ENCODE measurements at regions not wholly inside any gene's neighbourhood (a gene's known extent, or its start where the extent isn't known, plus 50 kb on each side); places are given as distances from the start of the nearest gene placed in this dataset.

DNA sequence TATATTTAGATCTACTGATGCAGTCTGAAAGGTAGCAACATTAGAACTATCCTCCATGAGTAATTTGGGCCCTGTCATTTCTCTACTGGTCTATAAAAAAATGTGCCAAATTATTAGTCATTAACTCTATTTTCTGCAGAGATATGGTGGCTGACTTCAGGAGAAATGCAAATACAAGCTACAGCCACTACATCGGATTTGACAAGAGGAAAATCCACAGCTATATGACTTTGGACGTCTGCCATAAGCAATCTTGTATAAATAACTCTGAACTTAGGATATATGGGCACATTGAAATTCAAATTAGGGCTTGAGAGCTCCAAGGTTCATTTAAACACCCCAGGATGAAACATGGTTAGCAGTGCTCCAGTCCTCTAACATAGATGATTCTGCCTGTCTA is 983.0 kb upstream of the LRFN5 start:
- Histone ChIP-seq H2AK5ac (ENCODE audit: low read length) (no peak overlapping the region), H3K9ac (ENCODE audit: low read length) (no peak overlapping the region), H2BK12ac (ENCODE audit: low read length) (no peak overlapping the region), H3K79me1 (ENCODE audit: low read length) (no peaks in the 10 kb centered on the region), H3K27me3 (ENCODE audit: insufficient read depth, low read length) (no peaks in the 10 kb centered on the region), H3K4me2 (ENCODE audit: low read length) (no peak overlapping the region), H3K27ac (ENCODE audit: low read depth, low read length) (no peak overlapping the region), H4K91ac (ENCODE audit: low read depth, low read length) (no peak overlapping the region), H4K8ac (ENCODE audit: low read depth, low read length) (no peak overlapping the region), H2BK120ac (ENCODE audit: insufficient read depth, low read length, poor library complexity) (no peak overlapping the region), H2AFZ (ENCODE audit: insufficient read depth, low read length, poor library complexity) (no peak overlapping the region), H2BK5ac (ENCODE audit: low read depth, low read length, poor library complexity) (no peak overlapping the region), H3K4ac (ENCODE audit: low read depth, low read length) (no peak overlapping the region), H3K4me3 (ENCODE audit: low read depth, low read length) (no peak overlapping the region), H3K23ac (ENCODE audit: low read length) (no peak overlapping the region), H3K79me2 (ENCODE audit: control insufficient read depth, insufficient read depth, low read length, poor library complexity) (no peaks in the 10 kb centered on the region), H3K36me3 (ENCODE audit: control insufficient read depth in 1 of 2, insufficient read depth in 2 of 2, low read length in 2 of 2) (no peaks in the 10 kb centered on the region), H3K14ac (ENCODE audit: low read length) (no peak overlapping the region), H4K12ac (ENCODE audit: low read depth, low read length) (no peak overlapping the region), H3K18ac (ENCODE audit: low read length) (no peak overlapping the region), H3K4me1 (ENCODE audit: control insufficient read depth in 1 of 2, insufficient read depth in 2 of 2, low read length in 2 of 2) (no peaks in the 10 kb centered on the region), H3K9me3 (ENCODE audit: insufficient read depth, low read depth, low read length) (no peaks in the 10 kb centered on the region)
- no peak for DNase-seq
- WGBS (ENCODE audit: extremely low coverage, insufficient coverage, insufficient read length) = no CpG with 5 or more reads among the region's 2 CpGs

DNA sequence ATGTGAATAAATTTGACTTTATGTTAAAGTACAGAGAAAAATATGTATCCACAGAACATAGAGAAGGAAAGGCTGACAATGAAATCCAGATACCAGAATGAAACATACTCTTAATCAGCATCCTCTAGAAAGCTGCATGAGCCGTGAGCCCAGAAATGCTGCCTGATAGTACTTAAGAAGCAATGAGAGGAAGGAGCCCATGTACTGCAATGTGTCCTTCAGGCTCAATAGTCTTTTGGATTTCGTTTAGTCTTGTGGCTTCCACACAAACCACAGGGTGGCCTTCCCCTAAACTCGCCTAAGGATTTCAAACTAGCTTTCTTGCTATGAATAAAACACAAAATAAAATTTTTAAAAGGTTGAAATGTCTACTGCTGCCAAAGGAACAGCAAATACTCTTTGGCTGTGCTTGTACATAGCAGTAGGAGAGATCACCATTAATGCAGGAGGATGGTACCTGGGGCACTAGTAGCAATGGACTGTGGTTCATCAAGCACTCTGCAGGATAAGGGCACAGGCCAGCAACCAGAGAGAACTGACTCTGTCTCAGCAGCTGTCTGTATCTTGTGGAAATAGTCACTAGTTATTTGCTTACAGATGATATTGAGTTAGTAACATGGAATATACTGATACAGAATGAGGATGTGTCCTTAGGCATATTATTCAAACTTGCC is 988.3 kb upstream of the LRFN5 start:
- no peak overlapping the region for H3K4ac ChIP-seq (ENCODE audit: low read depth, low read length)
- no peak overlapping the region for H2BK5ac ChIP-seq (ENCODE audit: low read depth, low read length, poor library complexity)
- no peak overlapping the region for H2BK120ac ChIP-seq (ENCODE audit: insufficient read depth, low read length, poor library complexity)
- no peaks in the 10 kb centered on the region for H3K4me1 ChIP-seq (ENCODE audit: control insufficient read depth in 1 of 2, insufficient read depth in 2 of 2, low read length in 2 of 2)
- H4K12ac ChIP-seq (ENCODE audit: low read depth, low read length) = no peak overlapping the region
- H3K4me3 ChIP-seq (ENCODE audit: low read depth, low read length) = no peak overlapping the region
- no peak overlapping the region for H4K8ac ChIP-seq (ENCODE audit: low read depth, low read length)
- no peaks in the 10 kb centered on the region for H3K9me3 ChIP-seq (ENCODE audit: insufficient read depth, low read depth, low read length)
- no peak overlapping the region for H3K4me2 ChIP-seq (ENCODE audit: low read length)
- no peaks in the 10 kb centered on the region for H3K79me2 ChIP-seq (ENCODE audit: control insufficient read depth, insufficient read depth, low read length, poor library complexity)
- H3K14ac ChIP-seq (ENCODE audit: low read length) = no peak overlapping the region
- H4K91ac ChIP-seq (ENCODE audit: low read depth, low read length) = no peak overlapping the region
- H3K79me1 ChIP-seq (ENCODE audit: low read length) = no peaks in the 10 kb centered on the region
- H3K23ac ChIP-seq (ENCODE audit: low read length) = no peak overlapping the region
- H2BK12ac ChIP-seq (ENCODE audit: low read length) = no peak overlapping the region
- no peak for DNase-seq
- H3K18ac ChIP-seq (ENCODE audit: low read length) = no peak overlapping the region
- H2AK5ac ChIP-seq (ENCODE audit: low read length) = no peak overlapping the region
- H3K9ac ChIP-seq (ENCODE audit: low read length) = no peak overlapping the region
- no peaks in the 10 kb centered on the region for H3K27me3 ChIP-seq (ENCODE audit: insufficient read depth, low read length)
- H2AFZ ChIP-seq (ENCODE audit: insufficient read depth, low read length, poor library complexity) = no peak overlapping the region
- no peak overlapping the region for H3K27ac ChIP-seq (ENCODE audit: low read depth, low read length)
- no CpG with 5 or more reads among the region's 3 CpGs for WGBS (ENCODE audit: extremely low coverage, insufficient coverage, insufficient read length)
- no peaks in the 10 kb centered on the region for H3K36me3 ChIP-seq (ENCODE audit: control insufficient read depth in 1 of 2, insufficient read depth in 2 of 2, low read length in 2 of 2)

DNA sequence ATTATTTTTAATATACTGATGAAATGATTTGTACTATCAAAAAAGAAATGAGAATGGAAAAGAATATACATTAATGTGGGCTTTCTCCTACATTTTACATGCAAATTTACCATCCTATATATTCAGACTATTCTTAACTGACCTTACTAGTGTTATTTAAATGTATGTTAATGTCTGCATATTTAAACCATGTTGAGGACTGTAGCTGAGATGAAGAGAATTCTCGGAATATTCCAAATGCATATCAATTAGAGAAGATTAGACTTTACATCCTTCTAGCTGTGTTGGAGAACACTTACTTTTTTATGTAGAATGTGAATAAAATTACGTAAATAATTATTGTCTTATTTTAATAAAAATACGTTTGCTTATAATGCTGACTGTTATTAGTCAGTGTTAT is 990.1 kb upstream of the LRFN5 start:
- Histone ChIP-seq H3K27me3 (ENCODE audit: insufficient read depth, low read length) (no peaks in the 10 kb centered on the region), H3K79me1 (ENCODE audit: low read length) (no peaks in the 10 kb centered on the region), H3K36me3 (ENCODE audit: control insufficient read depth in 1 of 2, insufficient read depth in 2 of 2, low read length in 2 of 2) (no peaks in the 10 kb centered on the region), H3K4me2 (ENCODE audit: low read length) (no peak overlapping the region), H3K4ac (ENCODE audit: low read depth, low read length) (no peak overlapping the region), H4K91ac (ENCODE audit: low read depth, low read length) (no peak overlapping the region), H2BK5ac (ENCODE audit: low read depth, low read length, poor library complexity) (no peak overlapping the region), H3K4me1 (ENCODE audit: control insufficient read depth in 1 of 2, insufficient read depth in 2 of 2, low read length in 2 of 2) (no peaks in the 10 kb centered on the region), H3K4me3 (ENCODE audit: low read depth, low read length) (no peak overlapping the region), H2BK120ac (ENCODE audit: insufficient read depth, low read length, poor library complexity) (no peak overlapping the region), H3K18ac (ENCODE audit: low read length) (no peak overlapping the region), H2AK5ac (ENCODE audit: low read length) (no peak overlapping the region), H4K12ac (ENCODE audit: low read depth, low read length) (no peak overlapping the region), H4K8ac (ENCODE audit: low read depth, low read length) (no peak overlapping the region), H2BK12ac (ENCODE audit: low read length) (no peak overlapping the region), H3K79me2 (ENCODE audit: control insufficient read depth, insufficient read depth, low read length, poor library complexity) (no peaks in the 10 kb centered on the region), H3K9ac (ENCODE audit: low read length) (no peak overlapping the region), H3K23ac (ENCODE audit: low read length) (no peak overlapping the region), H3K14ac (ENCODE audit: low read length) (no peak overlapping the region), H2AFZ (ENCODE audit: insufficient read depth, low read length, poor library complexity) (no peak overlapping the region), H3K9me3 (ENCODE audit: insufficient read depth, low read depth, low read length) (no peaks in the 10 kb centered on the region), H3K27ac (ENCODE audit: low read depth, low read length) (no peak overlapping the region)
- DNase-seq = no peak
- no CpG with 5 or more reads among the region's 3 CpGs for WGBS (ENCODE audit: extremely low coverage, insufficient coverage, insufficient read length)

DNA sequence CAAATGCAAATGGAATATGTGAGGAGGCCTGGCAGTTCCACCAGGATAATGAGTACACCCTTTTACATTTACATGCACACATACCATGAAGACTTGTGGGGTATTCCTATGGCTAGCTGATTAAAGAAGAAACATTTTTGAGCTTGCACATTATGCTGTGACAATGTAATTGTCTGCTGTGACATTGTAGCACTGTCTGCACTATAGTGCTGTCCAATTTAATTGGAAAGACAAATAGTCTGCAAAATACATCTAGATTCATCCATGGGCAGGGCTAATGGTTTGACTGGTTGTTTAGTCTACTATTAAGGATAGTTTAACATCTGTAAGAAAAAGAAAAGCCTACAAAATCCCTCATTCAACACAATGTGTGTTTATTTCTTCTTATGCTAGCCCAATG is 1005.6 kb upstream of the LRFN5 start:
- no peak for DNase-seq
- no peak overlapping the region for H2BK5ac ChIP-seq (ENCODE audit: low read depth, low read length, poor library complexity)
- no peak overlapping the region for H3K18ac ChIP-seq (ENCODE audit: low read length)
- no peaks in the 10 kb centered on the region for H3K36me3 ChIP-seq (ENCODE audit: control insufficient read depth in 1 of 2, insufficient read depth in 2 of 2, low read length in 2 of 2)
- no peaks in the 10 kb centered on the region for H3K79me2 ChIP-seq (ENCODE audit: control insufficient read depth, insufficient read depth, low read length, poor library complexity)
- H3K79me1 ChIP-seq (ENCODE audit: low read length) = no peaks in the 10 kb centered on the region
- H4K12ac ChIP-seq (ENCODE audit: low read depth, low read length) = no peak overlapping the region
- H3K14ac ChIP-seq (ENCODE audit: low read length) = no peak overlapping the region
- no peak overlapping the region for H3K4me2 ChIP-seq (ENCODE audit: low read length)
- H2AK5ac ChIP-seq (ENCODE audit: low read length) = no peak overlapping the region
- no peaks in the 10 kb centered on the region for H3K27me3 ChIP-seq (ENCODE audit: insufficient read depth, low read length)
- no peak overlapping the region for H3K9ac ChIP-seq (ENCODE audit: low read length)
- H4K91ac ChIP-seq (ENCODE audit: low read depth, low read length) = no peak overlapping the region
- no peak overlapping the region for H3K23ac ChIP-seq (ENCODE audit: low read length)
- H3K4me3 ChIP-seq (ENCODE audit: low read depth, low read length) = no peak overlapping the region
- no peak overlapping the region for H2AFZ ChIP-seq (ENCODE audit: insufficient read depth, low read length, poor library complexity)
- no peaks in the 10 kb centered on the region for H3K4me1 ChIP-seq (ENCODE audit: control insufficient read depth in 1 of 2, insufficient read depth in 2 of 2, low read length in 2 of 2)
- no peak overlapping the region for H2BK12ac ChIP-seq (ENCODE audit: low read length)
- H3K4ac ChIP-seq (ENCODE audit: low read depth, low read length) = no peak overlapping the region
- no peak overlapping the region for H2BK120ac ChIP-seq (ENCODE audit: insufficient read depth, low read length, poor library complexity)
- no peak overlapping the region for H3K27ac ChIP-seq (ENCODE audit: low read depth, low read length)
- no peak overlapping the region for H4K8ac ChIP-seq (ENCODE audit: low read depth, low read length)
- no peaks in the 10 kb centered on the region for H3K9me3 ChIP-seq (ENCODE audit: insufficient read depth, low read depth, low read length)

Measured in trophoblast cell (in vitro differentiated cells and primary cell).